ENCODE measurements at regions not wholly inside any gene's neighbourhood (a gene's known extent, or its start where the extent isn't known, plus 50 kb on each side); places are given as distances from the start of the nearest gene placed in this dataset.
A peak's percentile ranks its signal among the peaks of the same experiment; 100 is the strongest.

DNA sequence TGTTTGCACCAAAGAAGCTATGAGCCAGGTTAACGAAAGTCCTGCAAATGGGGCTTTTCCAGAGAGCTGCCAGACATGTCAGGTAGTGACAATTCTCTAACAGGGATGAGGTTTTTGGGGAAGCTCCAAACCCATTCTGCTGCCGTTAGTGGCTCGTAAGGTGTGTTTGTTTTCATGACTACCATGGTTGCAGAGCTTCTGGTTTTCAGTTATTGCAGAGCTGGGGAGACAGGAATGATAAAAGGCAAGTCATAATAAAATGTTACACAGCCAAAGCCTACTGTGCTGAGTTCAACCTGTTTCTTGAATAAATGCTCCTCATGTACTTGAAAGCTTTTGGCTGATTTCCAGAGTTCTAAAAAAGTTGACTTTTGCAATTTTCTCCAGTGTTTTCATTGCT lies 209.2 kb upstream of the STK17B start:
- H3K27me3 ChIP-seq (ENCODE audit: control insufficient read depth in 2 of 2, insufficient read depth in 2 of 2, low read length in 2 of 2) = no peaks in the 10 kb centered on the region
- CTCF ChIA-PET = interaction anchor here (0.9 to 1.9 kb wide), 6 partner anchors 9 to 382 kb away, joined by 3 to 10 read pairs (median 4); no protein-coding TSS in a partner anchor
- dilution Hi-C loops (cut with MboI; ENCODE audit: extremely low pct_ligation_motif_present, low sequenced_read_pairs) = no loop called here

DNA sequence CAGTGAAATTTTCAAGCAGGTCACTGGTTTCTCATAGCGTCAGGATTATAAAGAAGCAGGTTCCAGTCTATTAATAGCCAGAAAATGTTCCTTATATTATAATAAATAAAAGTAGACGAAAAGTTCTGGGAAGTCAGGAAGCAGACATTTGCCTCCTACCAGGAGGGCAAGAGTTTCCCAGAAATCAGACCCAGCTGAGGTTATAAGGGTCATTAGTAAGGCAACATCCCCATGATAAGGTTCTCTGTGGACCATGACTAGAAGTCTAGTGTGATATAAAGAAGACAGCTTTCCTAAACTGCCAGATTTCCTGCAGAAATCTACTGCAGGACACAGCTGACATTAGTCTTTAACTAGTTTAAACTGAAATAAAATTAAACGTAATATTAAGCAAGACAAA lies 210.1 kb upstream of the STK17B start:
- dilution Hi-C loops (cut with MboI; ENCODE audit: extremely low pct_ligation_motif_present, low sequenced_read_pairs) = no loop called here
- no peak overlapping the region for H3K4me3 ChIP-seq (replicated peaks in 1 of 3; ENCODE audit: insufficient read depth in 1 of 3, low read depth in 1 of 3, low read length in 3 of 3)
- H3K9ac ChIP-seq (replicated peaks; ENCODE audit: extremely low read depth, insufficient read depth, low read length) = no peak overlapping the region
- H3K9me3 ChIP-seq (replicated peaks; ENCODE audit: control insufficient read depth, insufficient read depth, low read length) = no peaks in the 10 kb centered on the region
- no peaks in the 10 kb centered on the region for H3K4me1 ChIP-seq (ENCODE audit: control insufficient read depth, extremely low read depth, insufficient read depth, low read length)
- FAIRE-seq = no peak
- no peak overlapping the region for H3K27ac ChIP-seq (ENCODE audit: insufficient read depth, low read depth, low read length)
- no peak overlapping the region for H3K4me2 ChIP-seq (ENCODE audit: insufficient read depth, low read length)
- H4K20me1 ChIP-seq (replicated peaks; ENCODE audit: control insufficient read depth, extremely low read depth, insufficient read depth, low read length) = no peaks in the 10 kb centered on the region
- no peaks in the 10 kb centered on the region for H3K36me3 ChIP-seq (ENCODE audit: control insufficient read depth in 2 of 2, extremely low read depth in 1 of 2, insufficient read depth in 2 of 2, low read length in 2 of 2)
- ChIA-PET CTCF (interaction anchor here (0.7 to 1.9 kb wide), 4 partner anchors 9 to 72 kb away, joined by 3 to 10 read pairs (median 4); no protein-coding TSS in a partner anchor), POLR2A (no interaction called here)
- intact Hi-C loops (cut with micrococcal nuclease) = loop anchor here (2.0 kb wide), 1 partner anchor 19 kb away; no protein-coding TSS in a partner anchor
- TF ChIP-seq MYC (IDR thresholded peaks at IDR 0.05; ENCODE audit: low read depth, low read length) = no peak
- no peak for TF ChIP-seq POLR2A (IDR thresholded peaks at IDR 0.05; ENCODE audit: low read depth, low read length)
- TF ChIP-seq FOS (IDR thresholded peaks at IDR 0.05; ENCODE audit: borderline replicate concordance, insufficient read depth, low read length) = no peak
- no peak for TF ChIP-seq GATA2 (IDR thresholded peaks at IDR 0.05; ENCODE audit: insufficient read depth, insufficient read length, low read depth, low read length)
- TF ChIP-seq, protein P1, sequence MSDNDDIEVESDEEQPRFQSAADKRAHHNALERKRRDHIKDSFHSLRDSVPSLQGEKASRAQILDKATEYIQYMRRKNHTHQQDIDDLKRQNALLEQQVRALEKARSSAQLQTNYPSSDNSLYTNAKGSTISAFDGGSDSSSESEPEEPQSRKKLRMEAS (IDR thresholded peaks at IDR 0.05; ENCODE audit: insufficient read depth, insufficient read length) = no peak
- TF ChIP-seq POLR2AphosphoS5 (IDR thresholded peaks at IDR 0.05; ENCODE audit: insufficient read depth, low read depth, low read length) = no peak
- TF ChIP-seq JUN (IDR thresholded peaks at IDR 0.05; ENCODE audit: borderline replicate concordance, insufficient read depth, insufficient read length, low read depth) = no peak
- no peak for TF ChIP-seq EZH2 (IDR thresholded peaks at IDR 0.05; ENCODE audit: borderline replicate concordance, low read depth, low read length, severe bottlenecking)
- TF ChIP-seq, protein P2, sequence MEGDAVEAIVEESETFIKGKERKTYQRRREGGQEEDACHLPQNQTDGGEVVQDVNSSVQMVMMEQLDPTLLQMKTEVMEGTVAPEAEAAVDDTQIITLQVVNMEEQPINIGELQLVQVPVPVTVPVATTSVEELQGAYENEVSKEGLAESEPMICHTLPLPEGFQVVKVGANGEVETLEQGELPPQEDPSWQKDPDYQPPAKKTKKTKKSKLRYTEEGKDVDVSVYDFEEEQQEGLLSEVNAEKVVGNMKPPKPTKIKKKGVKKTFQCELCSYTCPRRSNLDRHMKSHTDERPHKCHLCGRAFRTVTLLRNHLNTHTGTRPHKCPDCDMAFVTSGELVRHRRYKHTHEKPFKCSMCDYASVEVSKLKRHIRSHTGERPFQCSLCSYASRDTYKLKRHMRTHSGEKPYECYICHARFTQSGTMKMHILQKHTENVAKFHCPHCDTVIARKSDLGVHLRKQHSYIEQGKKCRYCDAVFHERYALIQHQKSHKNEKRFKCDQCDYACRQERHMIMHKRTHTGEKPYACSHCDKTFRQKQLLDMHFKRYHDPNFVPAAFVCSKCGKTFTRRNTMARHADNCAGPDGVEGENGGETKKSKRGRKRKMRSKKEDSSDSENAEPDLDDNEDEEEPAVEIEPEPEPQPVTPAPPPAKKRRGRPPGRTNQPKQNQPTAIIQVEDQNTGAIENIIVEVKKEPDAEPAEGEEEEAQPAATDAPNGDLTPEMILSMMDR (IDR thresholded peaks at IDR 0.05; ENCODE audit: extremely low read depth in 1 of 2, insufficient read depth in 1 of 2, low read depth in 1 of 2, low read length in 2 of 2) = no peak
- no peaks in the 10 kb centered on the region for H3K79me2 ChIP-seq (ENCODE audit: control insufficient read depth, insufficient read depth, low read length)
- no peaks in the 10 kb centered on the region for H3K9me1 ChIP-seq (replicated peaks; ENCODE audit: control insufficient read depth, extremely low read depth, insufficient read depth, low read length)
- no peaks in the 10 kb centered on the region for H3K27me3 ChIP-seq (ENCODE audit: control insufficient read depth in 2 of 2, insufficient read depth in 2 of 2, low read length in 2 of 2)
- no TSS peak for BruUV-seq (replicated peaks)
- no peak overlapping the region for H2AFZ ChIP-seq (ENCODE audit: low read depth, low read length)
- peak; percentile 77 for DNase-seq (ENCODE audit: low read depth, low spot score)

More for the DNA sequence above, 209.2 kb upstream of the STK17B start:
- no peaks in the 10 kb centered on the region for H3K36me3 ChIP-seq (ENCODE audit: control insufficient read depth in 2 of 2, extremely low read depth in 1 of 2, insufficient read depth in 2 of 2, low read length in 2 of 2)
- POLR2A ChIA-PET = no interaction called here
- no peak overlapping the region for H2AFZ ChIP-seq (ENCODE audit: low read depth, low read length)
- no peaks in the 10 kb centered on the region for H3K4me1 ChIP-seq (ENCODE audit: control insufficient read depth, extremely low read depth, insufficient read depth, low read length)
- no peak for TF ChIP-seq GATA2 (IDR thresholded peaks at IDR 0.05; ENCODE audit: insufficient read depth, insufficient read length, low read depth, low read length)
- TF ChIP-seq, protein P1 (IDR thresholded peaks at IDR 0.05; ENCODE audit: insufficient read depth, insufficient read length) = no peak
- no peaks in the 10 kb centered on the region for H3K9me3 ChIP-seq (replicated peaks; ENCODE audit: control insufficient read depth, insufficient read depth, low read length)
- no peak overlapping the region for H3K27ac ChIP-seq (ENCODE audit: insufficient read depth, low read depth, low read length)
- intact Hi-C loops (cut with micrococcal nuclease) = loop anchor here (2.0 kb wide), 1 partner anchor 18 kb away; no protein-coding TSS in a partner anchor
- no peaks in the 10 kb centered on the region for H3K9me1 ChIP-seq (replicated peaks; ENCODE audit: control insufficient read depth, extremely low read depth, insufficient read depth, low read length)
- no peak overlapping the region for H3K4me3 ChIP-seq (replicated peaks in 1 of 3; ENCODE audit: insufficient read depth in 1 of 3, low read depth in 1 of 3, low read length in 3 of 3)
- FAIRE-seq (no peak), DNase-seq (ENCODE audit: low read depth, low spot score) (no peak)
- no peak overlapping the region for H3K4me2 ChIP-seq (ENCODE audit: insufficient read depth, low read length)
- H3K79me2 ChIP-seq (ENCODE audit: control insufficient read depth, insufficient read depth, low read length) = no peaks in the 10 kb centered on the region
- no peak overlapping the region for H3K9ac ChIP-seq (replicated peaks; ENCODE audit: extremely low read depth, insufficient read depth, low read length)
- BruUV-seq (replicated peaks) = no TSS peak
- H4K20me1 ChIP-seq (replicated peaks; ENCODE audit: control insufficient read depth, extremely low read depth, insufficient read depth, low read length) = no peaks in the 10 kb centered on the region

Data from endothelial cell of umbilical vein (primary cell).